ENCODE measurements at regions not wholly inside any gene's neighbourhood (a gene's known extent, or its start where the extent isn't known, plus 50 kb on each side); places are given as distances from the start of the nearest gene placed in this dataset.

- FAIRE-seq (no peak), DNase-seq (ENCODE audit: low spot score) (no peak)
Observed at GRCh38 chr12:90899456-90900182, 55.4 kb downstream of the CCER1 start.

- no peak for DNase-seq (ENCODE audit: low spot score)
- no peak for FAIRE-seq
Observed at GRCh38 chr12:90897986-90898385, 57.0 kb downstream of the CCER1 start.

- DNase-seq (ENCODE audit: low spot score) (no peak), FAIRE-seq (no peak)
Observed at GRCh38 chr12:90897316-90897715, 57.7 kb downstream of the CCER1 start.

- DNase-seq (ENCODE audit: low spot score) (no peak), FAIRE-seq (no peak)
Observed at GRCh38 chr12:90896821-90897220, 58.2 kb downstream of the CCER1 start.

GRCh38 chr12:90896164-90896563 is 58.8 kb downstream of the CCER1 start:
- no peak for FAIRE-seq
- DNase-seq (ENCODE audit: low spot score), result peak; percentile 26

- DNase-seq (ENCODE audit: low spot score), result no peak
Observed at GRCh38 chr12:90888316-90888715, 66.7 kb downstream of the CCER1 start.

GRCh38 chr12:90883456-90883855 is 71.5 kb downstream of the CCER1 start:
- FAIRE-seq (no peak), DNase-seq (ENCODE audit: low spot score) (no peak)

More at GRCh38 chr12:90888316-90888715, 66.7 kb downstream of the CCER1 start:
- no peak for FAIRE-seq

- no peak for FAIRE-seq
Observed at GRCh38 chr12:90871726-90872096, 83.3 kb downstream of the CCER1 start.

GRCh38 chr12:90870971-90871725 is 83.8 kb downstream of the CCER1 start:
- FAIRE-seq (no peak), DNase-seq (ENCODE audit: low spot score) (no peak)

More at GRCh38 chr12:90871726-90872096, 83.3 kb downstream of the CCER1 start:
- no peak for DNase-seq (ENCODE audit: low spot score)

- DNase-seq (ENCODE audit: low spot score) (no peak), FAIRE-seq (no peak)
Observed at GRCh38 chr12:90868626-90869025, 86.3 kb downstream of the CCER1 start.

- FAIRE-seq, result no peak
- DNase-seq (ENCODE audit: low spot score), result no peak
Observed at GRCh38 chr12:90859591-90859990, 95.4 kb downstream of the CCER1 start.

- no peak for FAIRE-seq
- DNase-seq (ENCODE audit: low spot score), result peak; percentile 35
Observed at GRCh38 chr12:90858252-90858651, 96.7 kb downstream of the CCER1 start.

GRCh38 chr12:90855534-90855933 is 99.4 kb downstream of the CCER1 start:
- FAIRE-seq (no peak), DNase-seq (ENCODE audit: low spot score) (no peak)

- DNase-seq (ENCODE audit: low spot score) (peak; percentile 16), FAIRE-seq (no peak)
Observed at GRCh38 chr12:90854136-90854689, 100.8 kb downstream of the CCER1 start.

GRCh38 chr12:90851800-90852718 is 102.9 kb downstream of the CCER1 start:
- FAIRE-seq (no peak), DNase-seq (ENCODE audit: low spot score) (no peak)

GRCh38 chr12:90842477-90842876 is 112.5 kb downstream of the CCER1 start:
- DNase-seq (ENCODE audit: low spot score), result no peak
- no peak for FAIRE-seq

- DNase-seq (ENCODE audit: low spot score) (no peak), FAIRE-seq (no peak)
Observed at GRCh38 chr12:90841336-90841735, 113.6 kb downstream of the CCER1 start.

- DNase-seq (ENCODE audit: low spot score) (no peak), FAIRE-seq (no peak)
Observed at GRCh38 chr12:90839346-90839745, 115.6 kb downstream of the CCER1 start.

- FAIRE-seq, result no peak
- no peak for DNase-seq (ENCODE audit: low spot score)
Observed at GRCh38 chr12:90836689-90837088, 118.3 kb downstream of the CCER1 start.

GRCh38 chr12:90833228-90833627 is 121.7 kb downstream of the CCER1 start:
- FAIRE-seq, result no peak
- DNase-seq (ENCODE audit: low spot score), result no peak

GRCh38 chr12:90832427-90832826 is 122.5 kb downstream of the CCER1 start:
- FAIRE-seq (no peak), DNase-seq (ENCODE audit: low spot score) (no peak)

Measured in urothelium cell line (cell line).